Loucy (cell line): ENCODE measurements at regions not wholly inside any gene's neighbourhood (a gene's known extent, or its start where the extent isn't known, plus 50 kb on each side); places are given as distances from the start of the nearest gene placed in this dataset.

Source experiments
- CTCF ChIP-seq: fragments of 200-600 bp; sonication (generic); conservative IDR thresholded peaks from 2 replicates; pipeline ENCODE4 v1.5.1; 2014; ENCODE audit warnings: mild to moderate bottlenecking, antibody characterized with exemption, low read length
- EZH2phosphoT487 ChIP-seq: fragments of 200-600 bp; IDR thresholded peaks from 2 replicates; pipeline ENCODE4 v1.6.1; 2018; ENCODE audit warnings: antibody characterized with exemption, mild to moderate bottlenecking, moderate library complexity, borderline replicate concordance

- TF ChIP-seq CTCF (no peak), EZH2phosphoT487 (no peak)
These were observed 869.2 kb downstream of the TDRD15 start for GRCh38 chr2:21993002-21993401.
